HEK293 (cell line): ENCODE measurements at regions not wholly inside any gene's neighbourhood (a gene's known extent, or its start where the extent isn't known, plus 50 kb on each side); places are given as distances from the start of the nearest gene placed in this dataset.

Experiments used
- CTCF ChIA-PET: fragments of 350-600 bp; formaldehyde crosslinking; extraction: SDS; loops from one replicate; lab custom pipeline; 2021; ENCODE audit warnings: antibody characterized with exemption; lab: Yijun Ruan, JAX
- POLR2A ChIA-PET: fragments of 300-600 bp; formaldehyde crosslinking; extraction: SDS; loops from one replicate; lab custom pipeline; 2020; ENCODE audit warnings: antibody characterized with exemption, inconsistent platforms; lab: Yijun Ruan, JAX
- H3K27ac ChIP-seq: fragments of 200-500 bp; sonication (Bioruptor generic); 2 replicates; pipeline ENCODE4 v1.5.1; 2014; ENCODE audit warnings: low read depth, low read length, control low read depth, inconsistent platforms; ENCODE audit errors: extremely low read depth
- H3K36me3 ChIP-seq, 2 experiments: fragments of 200-500 bp in 1 of 2; sonication (Bioruptor generic) in 1 of 2; 1 replicate in 1 of 2; 2 replicates in 1 of 2; pipeline ENCODE4 v1.5.1; 2014 to 2017; ENCODE audit warnings: inconsistent platforms in 2 of 2, low read length in 2 of 2; ENCODE audit not compliant: control insufficient read depth in 2 of 2, insufficient read depth in 1 of 2
- H3K4me1 ChIP-seq: fragments of 200-500 bp; sonication (Bioruptor generic); 2 replicates; pipeline ENCODE4 v1.5.1; 2014; ENCODE audit warnings: mild to moderate bottlenecking, low read length, inconsistent platforms; ENCODE audit not compliant: control insufficient read depth, insufficient read depth
- H3K4me3 ChIP-seq: 2 replicates; pipeline ENCODE4 v1.5.1; 2011; ENCODE audit warnings: low read depth, mild to moderate bottlenecking, control low read depth, low read length, moderate library complexity
- H3K9me3 ChIP-seq: fragments of 200-500 bp; sonication (Bioruptor generic); 2 replicates; pipeline ENCODE4 v1.5.1; 2014; ENCODE audit warnings: low read depth, low read length, inconsistent platforms; ENCODE audit not compliant: control insufficient read depth, insufficient read depth
- GLI4 ChIP-seq: fragments of 450-650 bp; formaldehyde crosslinking; IDR thresholded peaks from 2 replicates; pipeline ENCODE4 v1.5.1; 2016; ENCODE audit warnings: missing biosample characterization, missing genetic modification characterization
- KLF7 ChIP-seq: fragments of 450-650 bp; formaldehyde crosslinking; IDR thresholded peaks from 2 replicates; pipeline ENCODE4 v1.5.1; 2016; ENCODE audit warnings: missing biosample characterization, missing genetic modification characterization, borderline replicate concordance
- MZF1 ChIP-seq: fragments of 450-650 bp; formaldehyde crosslinking; IDR thresholded peaks from 2 replicates; pipeline ENCODE4 v1.5.1; 2017; ENCODE audit warnings: missing biosample characterization, missing genetic modification characterization, borderline replicate concordance
- OVOL3 ChIP-seq: fragments of 450-650 bp; formaldehyde crosslinking; IDR thresholded peaks from 2 replicates; pipeline ENCODE4 v1.5.1; 2016; ENCODE audit warnings: missing biosample characterization, missing genetic modification characterization
- PRDM1 ChIP-seq: fragments of 450-650 bp; formaldehyde crosslinking; IDR thresholded peaks from 2 replicates; pipeline ENCODE4; 2016; ENCODE audit warnings: missing biosample characterization, missing genetic modification characterization
- SP3 ChIP-seq: fragments of 450-650 bp; formaldehyde crosslinking; IDR thresholded peaks from 2 replicates; pipeline ENCODE4 v1.5.1; 2016; ENCODE audit warnings: missing biosample characterization, missing genetic modification characterization
- ZBTB17 ChIP-seq: fragments of 450-650 bp; formaldehyde crosslinking; IDR thresholded peaks from 2 replicates; pipeline ENCODE4 v1.5.1; 2016; ENCODE audit warnings: missing biosample characterization, missing genetic modification characterization
- ZBTB44 ChIP-seq: fragments of 450-650 bp; IDR thresholded peaks from 2 replicates; pipeline ENCODE4 v1.5.1; 2018; ENCODE audit warnings: missing biosample characterization, mild to moderate bottlenecking, missing genetic modification characterization
- ZBTB8A ChIP-seq: fragments of 450-650 bp; formaldehyde crosslinking; IDR thresholded peaks from 2 replicates; pipeline ENCODE4 v1.5.1; 2016; ENCODE audit warnings: missing biosample characterization, missing genetic modification characterization
- ZNF155 ChIP-seq: fragments of 450-650 bp; formaldehyde crosslinking; IDR thresholded peaks from 2 replicates; pipeline ENCODE4 v1.5.1; 2016; ENCODE audit warnings: missing biosample characterization, missing genetic modification characterization
- ZNF18 ChIP-seq: fragments of 450-650 bp; formaldehyde crosslinking; IDR thresholded peaks from 2 replicates; pipeline ENCODE4 v1.5.1; 2016; ENCODE audit warnings: missing biosample characterization, missing genetic modification characterization
- ZNF19 ChIP-seq: fragments of 450-650 bp; formaldehyde crosslinking; IDR thresholded peaks from 2 replicates; pipeline ENCODE4; 2016; ENCODE audit warnings: missing biosample characterization, missing genetic modification characterization, low read depth
- ZNF2 ChIP-seq: fragments of 450-650 bp; formaldehyde crosslinking; IDR thresholded peaks from 2 replicates; pipeline ENCODE4 v1.5.1; 2016; ENCODE audit warnings: missing biosample characterization, missing genetic modification characterization
- ZNF214 ChIP-seq: fragments of 450-650 bp; formaldehyde crosslinking; IDR thresholded peaks from 2 replicates; pipeline ENCODE4 v1.5.1; 2017; ENCODE audit warnings: missing biosample characterization, mild to moderate bottlenecking, missing genetic modification characterization, borderline replicate concordance
- ZNF223 ChIP-seq: fragments of 450-650 bp; formaldehyde crosslinking; IDR thresholded peaks from 2 replicates; pipeline ENCODE4 v1.5.1; 2016; ENCODE audit warnings: missing biosample characterization, missing genetic modification characterization
- ZNF521 ChIP-seq: fragments of 450-650 bp; formaldehyde crosslinking; IDR thresholded peaks from 2 replicates; pipeline ENCODE4 v1.5.1; 2017; ENCODE audit warnings: missing biosample characterization, mild to moderate bottlenecking, missing genetic modification characterization
- ZNF558 ChIP-seq: fragments of 450-650 bp; formaldehyde crosslinking; IDR thresholded peaks from 2 replicates; pipeline ENCODE4 v1.5.1; 2016; ENCODE audit warnings: missing biosample characterization, missing genetic modification characterization
- ZNF560 ChIP-seq: fragments of 450-650 bp; formaldehyde crosslinking; IDR thresholded peaks from 2 replicates; pipeline ENCODE4 v1.5.1; 2017; ENCODE audit warnings: missing biosample characterization, missing genetic modification characterization, borderline replicate concordance
- ZNF629 ChIP-seq: fragments of 450-650 bp; formaldehyde crosslinking; IDR thresholded peaks from 2 replicates; pipeline ENCODE4 v1.5.1; 2017; ENCODE audit warnings: missing biosample characterization, missing genetic modification characterization
- ZNF677 ChIP-seq: fragments of 450-650 bp; IDR thresholded peaks from 2 replicates; pipeline ENCODE4 v1.5.0; 2018; ENCODE audit warnings: missing biosample characterization, mild to moderate bottlenecking, missing genetic modification characterization, moderate library complexity
- ZNF76 ChIP-seq: fragments of 450-650 bp; formaldehyde crosslinking; IDR thresholded peaks from 2 replicates; pipeline ENCODE4; 2016; ENCODE audit warnings: low read depth, missing biosample characterization, missing genetic modification characterization, borderline replicate concordance
- ZNF791 ChIP-seq: fragments of 450-650 bp; formaldehyde crosslinking; IDR thresholded peaks from 2 replicates; pipeline ENCODE4 v1.5.1; 2016; ENCODE audit warnings: missing biosample characterization, missing genetic modification characterization
- ZSCAN4 ChIP-seq: fragments of 450-650 bp; formaldehyde crosslinking; IDR thresholded peaks from 2 replicates; pipeline ENCODE4 v1.5.1; 2017; ENCODE audit warnings: missing biosample characterization, missing genetic modification characterization

GRCh38 chr2:217040099-217040498 lies 180.2 kb upstream of the TNP1 start:
- no peak overlapping the region for H3K4me3 ChIP-seq
- TF ChIP-seq ZNF677: no peak
- no peak for TF ChIP-seq ZNF629 (tag by site-specific recombination)
- no peak for TF ChIP-seq GLI4
- TF ChIP-seq ZNF19 (tag by site-specific recombination): no peak
- no peak overlapping the region for H3K27ac ChIP-seq
- POLR2A ChIA-PET: no interaction called here
- no peaks in the 10 kb centered on the region for H3K4me1 ChIP-seq
- no peaks in the 10 kb centered on the region for H3K36me3 ChIP-seq
- H3K9me3 ChIP-seq: no peaks in the 10 kb centered on the region
- CTCF ChIA-PET: no interaction called here

- no peak overlapping the region for H3K4me3 ChIP-seq
- TF ChIP-seq ZNF214 (tag by site-specific recombination): no peak
- no peak for TF ChIP-seq ZBTB8A
- no peak for TF ChIP-seq MZF1 (tag by site-specific recombination)
- no peak for TF ChIP-seq ZNF223
- no peak for TF ChIP-seq ZNF155 (tag by site-specific recombination)
- TF ChIP-seq KLF7 (tag by site-specific recombination): no peak
- no peak for TF ChIP-seq ZBTB44
- TF ChIP-seq ZNF76 (tag by site-specific recombination): no peak
- no peak for TF ChIP-seq ZBTB17
- no peak for TF ChIP-seq ZNF2 (tag by site-specific recombination)
- TF ChIP-seq ZSCAN4: no peak
- TF ChIP-seq ZNF791 (tag by site-specific recombination): no peak
- TF ChIP-seq ZNF560 (tag by site-specific recombination): no peak
- TF ChIP-seq PRDM1 (tag by site-specific recombination): no peak
- TF ChIP-seq ZNF18 (tag by site-specific recombination): no peak
- no peak for TF ChIP-seq ZNF558 (tag by site-specific recombination)
- no peak for TF ChIP-seq ZNF521 (tag by site-specific recombination)
- no peak for TF ChIP-seq OVOL3 (tag by site-specific recombination)
- no peak for TF ChIP-seq SP3 (tag by site-specific recombination)
- ChIA-PET CTCF (no interaction called here), POLR2A (no interaction called here)
- H3K4me1 ChIP-seq: no peaks in the 10 kb centered on the region
- no peaks in the 10 kb centered on the region for H3K9me3 ChIP-seq
- H3K36me3 ChIP-seq: no peaks in the 10 kb centered on the region
- no peak overlapping the region for H3K27ac ChIP-seq
Observed at GRCh38 chr2:217038001-217038400, 178.1 kb upstream of the TNP1 start.
